IMR-90 (cell line): ENCODE measurements at regions not wholly inside any gene's neighbourhood (a gene's known extent, or its start where the extent isn't known, plus 50 kb on each side); places are given as distances from the start of the nearest gene placed in this dataset.

ENCODE experiments used
- ATAC-seq: fragments of 200-7000 bp; cut with Tn5 transposase; 2 replicates; pipeline ENCODE4 v1.9.1; 2020; ENCODE audit warnings: low read depth, mild to moderate bottlenecking, moderate library complexity
- BruUV-seq: library from RNA; stranded (reverse); fragments of 400-500 nt; replicated peaks from 2 replicates; lab custom pipeline; 2021; lab: Mats Ljungman, UMichigan
- CTCF ChIA-PET: fragments of 300-600 bp; formaldehyde crosslinking; extraction: SDS; loops from one replicate; lab custom pipeline; 2021; ENCODE audit warnings: antibody characterized with exemption; lab: Yijun Ruan, JAX
- POLR2A ChIA-PET: fragments of 300-600 bp; sonication (Branson Sonifier 250); formaldehyde crosslinking; loops from one replicate; lab custom pipeline; 2022; ENCODE audit warnings: antibody characterized with exemption; ENCODE audit not compliant: unreplicated experiment; lab: Charles Lee
- DNase-seq: peaks from one replicate; pipeline ENCODE4 v3.0.0; 2013
- H2AFZ ChIP-seq: replicated peaks from 2 replicates; pipeline ENCODE3; 2013; ENCODE audit warnings: low read length, mild to moderate bottlenecking; ENCODE audit not compliant: poor library complexity
- H2AK5ac ChIP-seq: 2 replicates; pipeline ENCODE4 v1.6.1; 2013; ENCODE audit warnings: low read depth, low read length, inconsistent platforms
- H2AK9ac ChIP-seq: replicated peaks from 2 replicates; pipeline ENCODE3; 2013; ENCODE audit warnings: mild to moderate bottlenecking, low read depth, low read length, moderate library complexity; ENCODE audit not compliant: poor library complexity
- H2BK120ac ChIP-seq: 2 replicates; pipeline ENCODE4 v1.6.1; 2013; ENCODE audit warnings: low read depth, low read length, inconsistent platforms
- H2BK15ac ChIP-seq: 3 replicates; pipeline ENCODE4 v1.6.1; 2013; ENCODE audit warnings: low read depth, low read length, inconsistent platforms
- H2BK20ac ChIP-seq: 2 replicates; pipeline ENCODE4 v1.6.1; 2013; ENCODE audit warnings: low read depth, mild to moderate bottlenecking, inconsistent platforms, low read length, moderate library complexity
- H2BK5ac ChIP-seq: 2 replicates; pipeline ENCODE4 v1.6.1; 2013; ENCODE audit warnings: mild to moderate bottlenecking, low read depth, low read length, inconsistent platforms; ENCODE audit not compliant: poor library complexity, severe bottlenecking
- H3K14ac ChIP-seq: replicated peaks from 2 replicates; pipeline ENCODE4 v1.6.1; 2013; ENCODE audit warnings: low read depth, low read length, inconsistent platforms
- H3K18ac ChIP-seq: 2 replicates; pipeline ENCODE4 v1.6.1; 2013; ENCODE audit warnings: low read depth, low read length, control low read depth
- H3K23ac ChIP-seq: 2 replicates; pipeline ENCODE4 v1.6.1; 2013; ENCODE audit warnings: low read depth, low read length, inconsistent platforms
- H3K27ac ChIP-seq: 2 replicates; pipeline ENCODE4 v1.5.1; 2013; ENCODE audit warnings: mild to moderate bottlenecking, control low read depth, low read length; ENCODE audit not compliant: insufficient read depth
- H3K27me3 ChIP-seq: 2 replicates; pipeline ENCODE4 v1.6.1; 2013; ENCODE audit warnings: low read length; ENCODE audit not compliant: control insufficient read depth, insufficient read depth
- H3K36me3 ChIP-seq: 2 replicates; pipeline ENCODE4 v1.6.1; 2013; ENCODE audit warnings: low read length, mixed read lengths; ENCODE audit not compliant: control insufficient read depth, insufficient read depth
- H3K4ac ChIP-seq: 2 replicates; pipeline ENCODE4 v1.6.1; 2013; ENCODE audit warnings: low read depth, low read length, inconsistent platforms
- H3K4me1 ChIP-seq: 2 replicates; pipeline ENCODE4 v1.6.1; 2013; ENCODE audit warnings: low read length, mixed read lengths; ENCODE audit not compliant: control insufficient read depth, insufficient read depth
- H3K4me2 ChIP-seq: 2 replicates; pipeline ENCODE4 v1.6.1; 2013; ENCODE audit warnings: low read depth, mild to moderate bottlenecking, control low read depth, low read length, moderate library complexity
- H3K4me3 ChIP-seq: 2 replicates; pipeline ENCODE4 v1.5.1; 2013; ENCODE audit warnings: low read depth, mild to moderate bottlenecking, control low read depth, low read length, moderate library complexity; ENCODE audit not compliant: insufficient read depth
- H3K56ac ChIP-seq: 2 replicates; pipeline ENCODE4 v1.6.1; 2013; ENCODE audit warnings: low read length, inconsistent platforms; ENCODE audit not compliant: insufficient read depth; ENCODE audit errors: extremely low read depth
- H3K79me1 ChIP-seq, 2 experiments: 2 replicates each; pipeline ENCODE4 v1.6.1; 2013; ENCODE audit warnings: low read length in 2 of 2, inconsistent platforms in 1 of 2, low read depth in 1 of 2
- H3K9ac ChIP-seq: 2 replicates; pipeline ENCODE4 v1.6.1; 2013; ENCODE audit warnings: low read depth, low read length, control low read depth
- H3K9me1 ChIP-seq: 2 replicates; pipeline ENCODE4 v1.6.1; 2013; ENCODE audit warnings: low read length, inconsistent platforms; ENCODE audit not compliant: insufficient read depth
- H3K9me3 ChIP-seq: 2 replicates; pipeline ENCODE4 v1.6.1; 2013; ENCODE audit warnings: low read length; ENCODE audit not compliant: control insufficient read depth, insufficient read depth
- H4K20me1 ChIP-seq: 2 replicates; pipeline ENCODE4 v1.6.1; 2013; ENCODE audit warnings: low read length, inconsistent platforms; ENCODE audit not compliant: insufficient read depth
- H4K5ac ChIP-seq: 2 replicates; pipeline ENCODE4 v1.6.1; 2013; ENCODE audit warnings: mild to moderate bottlenecking, low read depth, low read length, control low read depth
- H4K8ac ChIP-seq, 2 experiments: 2 replicates each; pipeline ENCODE4 v1.6.1; 2013; ENCODE audit warnings: low read depth in 2 of 2, low read length in 2 of 2, control low read depth in 1 of 2, inconsistent platforms in 1 of 2
- H4K91ac ChIP-seq: 2 replicates; pipeline ENCODE4 v1.6.1; 2013; ENCODE audit warnings: low read depth, low read length, inconsistent platforms; ENCODE audit not compliant: insufficient read depth
- CEBPB ChIP-seq: IDR thresholded peaks from 2 replicates; pipeline ENCODE4 v1.6.1; 2012; ENCODE audit warnings: low read depth, low read length, improper control_type of control experiment
- MAFK ChIP-seq: IDR thresholded peaks from 2 replicates; pipeline ENCODE4 v1.6.1; 2012; ENCODE audit warnings: low read depth, low read length, improper control_type of control experiment
- MAZ ChIP-seq: IDR thresholded peaks from 2 replicates; pipeline ENCODE4 v1.6.1; 2012; ENCODE audit warnings: low read depth, mild to moderate bottlenecking, low read length, improper control_type of control experiment, moderate library complexity, borderline replicate concordance
- RAD21 ChIP-seq: IDR thresholded peaks from 2 replicates; pipeline ENCODE4 v1.6.1; 2012; ENCODE audit warnings: low read length, improper control_type of control experiment
- dilution Hi-C: fragments of 300-500 bp; cut with HindIII; formaldehyde crosslinking; loops from one replicate; pipeline ENCODE4 v1.14.3; 2018; ENCODE audit warnings: low sequenced_read_pairs; ENCODE audit not compliant: unreplicated experiment
- in situ Hi-C: fragments of 300-500 bp; cut with MboI; formaldehyde crosslinking; loops from 3 replicates; pipeline ENCODE4 v1.14.3; 2019; ENCODE audit warnings: low sequenced_read_pairs, inconsistent platforms, mixed read lengths
- intact Hi-C: fragments of 100-400 bp; cut with micrococcal nuclease; formaldehyde crosslinking; loops from 2 replicates; pipeline ENCODE4 v1.10.0; 2022

DNA sequence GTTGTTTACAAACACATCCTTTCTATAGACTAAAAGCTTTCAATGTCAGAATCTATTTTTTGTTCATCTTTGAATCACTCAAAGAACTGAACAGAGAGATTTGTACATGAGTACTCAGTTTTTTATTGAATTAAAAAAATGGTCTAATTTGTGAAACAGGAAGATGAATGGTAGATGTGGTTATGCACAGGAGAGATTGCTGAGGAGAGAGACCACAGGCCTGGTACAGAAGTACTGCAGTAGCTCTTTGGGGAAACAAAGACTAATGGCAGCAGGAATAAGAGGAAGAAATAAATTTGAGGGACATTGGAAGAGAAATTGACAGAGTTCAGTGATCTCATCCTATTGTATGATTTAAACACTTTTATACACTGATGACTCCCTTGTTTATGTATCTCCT is 222.0 kb upstream of the ARGLU1 start:
- Histone ChIP-seq H3K9ac (no peak overlapping the region), H2BK120ac (no peak overlapping the region), H2BK20ac (no peak overlapping the region), H4K5ac (no peak overlapping the region), H3K4me1 (no peaks in the 10 kb centered on the region), H3K9me1 (no peaks in the 10 kb centered on the region), H3K4me2 (no peak overlapping the region), H3K14ac (no peak overlapping the region), H3K56ac (no peak overlapping the region), H3K79me1 (no peaks in the 10 kb centered on the region), H2AFZ (no peak overlapping the region), H3K23ac (no peak overlapping the region), H3K27me3 (no peaks in the 10 kb centered on the region), H3K18ac (no peak overlapping the region), H2AK5ac (no peak overlapping the region), H4K20me1 (no peaks in the 10 kb centered on the region), H2AK9ac (no peak overlapping the region), H2BK5ac (no peak overlapping the region), H3K4ac (no peak overlapping the region), H2BK15ac (no peak overlapping the region), H3K27ac (no peak overlapping the region), H4K91ac (no peak overlapping the region), H3K9me3 (no peaks in the 10 kb centered on the region), H3K4me3 (no peak overlapping the region), H4K8ac (no peak overlapping the region), H3K36me3 (no peaks in the 10 kb centered on the region)
- dilution Hi-C loops, result no loop called here
- no peak for TF ChIP-seq MAFK
- no peak for TF ChIP-seq RAD21
- TF ChIP-seq CEBPB, result no peak
- no peak for TF ChIP-seq MAZ
- no TSS peak for BruUV-seq
- POLR2A ChIA-PET, result no interaction called here
- CTCF ChIA-PET, result no interaction called here
- no peak for ATAC-seq
- in situ Hi-C loops, result no loop called here
- intact Hi-C loops, result no loop called here
- DNase-seq, result no peak
